ENCODE measurements at regions not wholly inside any gene's neighbourhood (a gene's known extent, or its start where the extent isn't known, plus 50 kb on each side); places are given as distances from the start of the nearest gene placed in this dataset.

GRCh38 chr4:131052646-131053045 is 1956.7 kb downstream of the C4orf33 start:
- no peak for DNase-seq
- no peak for ATAC-seq
- intact Hi-C loops (cut with DNase I, micrococcal nuclease), result no loop called here

GRCh38 chr4:131054489-131055019 is 1958.6 kb downstream of the C4orf33 start:
- ATAC-seq (no peak), DNase-seq (no peak)
- intact Hi-C loops (cut with DNase I, micrococcal nuclease), result no loop called here

GRCh38 chr4:131061734-131062133 is 1965.8 kb downstream of the C4orf33 start:
- DNase-seq (no peak), ATAC-seq (no peak)
- intact Hi-C loops (cut with DNase I, micrococcal nuclease), result no loop called here

DNA sequence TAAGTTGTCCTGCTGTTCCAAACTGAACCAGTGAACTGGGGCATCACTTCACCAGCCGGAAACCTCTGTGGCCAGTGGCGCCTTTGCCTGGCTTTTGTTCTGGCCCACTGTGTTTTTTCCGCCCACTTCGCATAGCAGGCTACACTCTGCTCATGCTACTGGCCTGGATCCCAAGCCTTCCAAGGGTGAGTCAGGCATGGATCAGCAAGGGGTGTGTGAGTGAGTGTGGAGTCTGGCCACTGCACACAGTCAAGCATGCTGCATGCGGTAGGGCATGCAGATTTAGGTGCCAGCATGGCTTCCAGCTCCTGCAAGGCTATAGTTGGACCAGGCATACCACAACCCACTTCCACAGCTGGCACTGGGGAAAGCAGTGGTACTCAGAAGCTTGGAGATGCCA is 1967.9 kb downstream of the C4orf33 start:
- DNase-seq, result no peak
- intact Hi-C loops (cut with DNase I, micrococcal nuclease), result no loop called here
- no peak for ATAC-seq

DNA sequence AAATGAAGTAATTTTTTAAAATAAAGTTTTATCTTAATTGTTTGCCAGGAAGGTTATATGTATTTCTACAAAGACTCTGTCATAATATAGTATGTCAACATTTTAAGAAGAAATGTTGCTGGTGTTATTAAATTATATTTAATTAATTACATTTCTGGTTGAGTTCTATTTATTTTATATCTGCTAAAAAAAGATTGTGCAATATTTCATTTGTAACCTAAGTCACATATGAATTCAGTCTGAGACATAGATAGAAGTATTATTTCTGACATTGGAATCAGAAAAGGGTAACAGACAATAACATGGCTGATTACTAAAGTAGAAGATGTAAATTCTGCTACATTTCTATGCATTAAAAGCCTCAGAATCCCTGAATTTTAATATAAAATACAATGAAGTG is 1985.1 kb downstream of the C4orf33 start:
- DNase-seq (no peak), ATAC-seq (no peak)
- intact Hi-C loops (cut with DNase I, micrococcal nuclease), result no loop called here

DNA sequence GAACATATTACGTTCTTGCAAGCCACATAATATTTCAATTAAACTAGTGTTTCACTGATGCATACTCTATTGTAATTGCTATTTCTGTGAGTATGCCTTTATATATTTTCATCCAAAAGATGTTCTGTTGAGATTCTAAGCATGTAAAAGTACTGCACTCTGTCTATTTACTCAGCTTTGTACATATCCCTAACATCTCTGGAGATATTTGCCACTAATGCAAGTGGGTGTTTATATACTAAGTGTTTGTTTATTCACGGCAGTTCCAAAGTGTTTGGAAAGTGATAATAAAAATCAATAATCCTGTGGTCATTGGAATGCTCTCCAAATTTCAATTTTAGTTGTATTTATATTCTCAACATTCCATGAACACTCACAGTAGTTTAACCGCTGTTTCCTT is 1989.0 kb downstream of the C4orf33 start:
- intact Hi-C loops (cut with DNase I, micrococcal nuclease), result no loop called here
- DNase-seq (no peak), ATAC-seq (no peak)

GRCh38 chr4:131091896-131092295 is 1995.9 kb downstream of the C4orf33 start:
- DNase-seq, result no peak
- ATAC-seq, result no peak
- intact Hi-C loops (cut with DNase I, micrococcal nuclease), result no loop called here

GRCh38 chr4:131093303-131093702 is 1997.4 kb downstream of the C4orf33 start:
- DNase-seq (no peak), ATAC-seq (no peak)
- intact Hi-C loops (cut with DNase I, micrococcal nuclease), result no loop called here

DNA sequence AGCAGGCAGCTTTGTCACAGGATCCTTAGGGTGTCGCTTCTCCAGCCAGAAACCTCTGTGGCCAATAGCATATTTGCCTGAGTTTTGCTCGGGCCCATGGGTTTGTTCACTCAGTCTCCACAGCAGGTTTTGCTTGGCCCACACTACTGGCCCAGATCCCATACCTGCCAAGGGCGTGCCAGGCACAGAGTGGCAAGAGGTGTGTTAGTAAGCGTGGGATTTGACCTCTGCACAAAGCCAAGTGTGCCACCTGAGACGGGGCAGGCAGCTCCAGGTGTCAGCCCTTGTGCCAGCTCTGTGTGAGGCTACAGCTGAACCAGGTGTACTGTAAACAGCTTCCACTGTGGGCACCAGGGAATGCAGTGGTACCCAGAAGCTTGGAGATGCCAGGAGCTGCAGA is 2003.0 kb downstream of the C4orf33 start:
- DNase-seq (no peak), ATAC-seq (no peak)
- intact Hi-C loops (cut with DNase I, micrococcal nuclease), result no loop called here

DNA sequence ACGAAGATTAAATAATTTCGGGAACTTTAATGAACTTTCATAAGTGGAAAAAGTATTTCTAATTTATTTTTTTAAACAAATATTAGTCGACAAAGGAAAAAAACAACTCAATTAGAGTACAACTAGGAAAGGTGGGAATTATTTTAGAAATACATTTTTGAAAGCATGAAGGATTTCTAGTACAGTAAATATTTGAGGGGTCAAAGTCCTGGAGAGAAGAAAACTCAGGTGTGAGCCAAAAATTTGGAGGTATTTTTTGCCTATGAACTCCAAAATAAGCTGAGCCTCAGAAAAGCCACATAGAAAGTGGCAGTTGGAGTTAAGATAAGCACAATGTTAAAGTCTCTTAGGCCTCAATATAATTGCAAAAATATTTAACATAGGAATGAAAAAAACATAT is 2017.3 kb downstream of the C4orf33 start:
- intact Hi-C loops (cut with DNase I, micrococcal nuclease), result no loop called here
- DNase-seq, result no peak
- no peak for ATAC-seq

DNA sequence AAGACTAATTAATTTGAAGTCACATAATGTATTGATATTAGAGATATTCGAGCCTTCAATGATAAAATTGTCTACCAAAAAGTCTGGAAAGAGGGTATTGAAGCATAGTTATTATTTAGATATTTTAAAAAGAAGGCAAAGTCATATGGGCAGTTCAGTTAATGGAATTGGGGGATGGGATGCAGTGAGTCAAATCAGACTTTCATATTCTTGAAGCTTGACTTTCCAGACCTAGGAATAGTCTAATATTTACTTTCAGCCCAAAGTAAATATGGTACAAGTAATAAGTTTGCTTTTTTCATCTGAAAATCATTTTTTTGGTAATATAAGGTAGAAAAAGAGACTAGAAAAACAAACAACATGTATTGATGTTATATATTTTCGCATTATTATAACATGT is 2017.8 kb downstream of the C4orf33 start:
- DNase-seq (no peak), ATAC-seq (no peak)
- intact Hi-C loops (cut with DNase I, micrococcal nuclease), result no loop called here

DNA sequence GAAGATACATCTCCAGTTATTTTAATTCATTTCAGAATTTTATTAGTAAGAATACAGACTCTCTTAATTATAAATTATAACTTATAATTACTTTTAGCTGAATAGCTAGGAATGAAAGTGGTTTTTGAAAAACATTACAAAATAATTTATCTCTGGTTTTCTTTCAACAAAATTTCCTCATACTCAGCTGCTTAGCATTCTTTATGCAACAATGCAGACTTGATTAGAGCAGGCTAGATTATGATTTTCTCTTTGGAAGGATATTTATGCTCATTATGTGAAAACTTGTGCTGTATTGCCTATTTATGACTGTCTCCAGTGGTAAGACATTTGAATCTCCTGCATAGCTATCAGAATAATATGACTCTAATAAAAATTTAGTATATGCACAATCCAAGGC is 2023.7 kb downstream of the C4orf33 start:
- DNase-seq (no peak), ATAC-seq (no peak)
- intact Hi-C loops (cut with DNase I, micrococcal nuclease), result no loop called here

DNA sequence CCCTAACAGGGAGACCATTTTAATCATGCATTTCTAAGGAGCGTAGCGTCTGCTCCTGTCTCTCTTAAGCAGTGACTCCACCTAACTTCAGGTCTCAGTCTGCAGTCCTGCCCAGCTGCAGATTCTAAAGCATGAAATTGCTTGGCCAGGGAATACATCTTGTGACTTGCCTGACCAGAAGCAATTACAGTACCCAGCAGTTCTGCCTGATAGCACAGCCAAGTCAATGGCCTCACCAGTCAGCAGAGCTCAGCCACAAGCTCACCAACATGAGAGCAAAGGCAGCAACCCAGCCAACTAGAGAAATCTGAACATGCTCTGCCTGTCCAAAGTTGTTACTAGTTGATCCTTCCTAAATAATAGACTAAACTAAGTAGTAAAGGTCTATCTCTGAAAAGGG is 2011.9 kb upstream of the PCDH10 start:
- intact Hi-C loops (cut with DNase I, micrococcal nuclease), result no loop called here
- ATAC-seq (no peak), DNase-seq (no peak)

GRCh38 chr4:131159261-131159660 is 1989.8 kb upstream of the PCDH10 start:
- intact Hi-C loops (cut with DNase I, micrococcal nuclease), result no loop called here
- DNase-seq (no peak), ATAC-seq (no peak)

GRCh38 chr4:131192318-131192717 is 1956.8 kb upstream of the PCDH10 start:
- no peak for DNase-seq
- intact Hi-C loops (cut with DNase I, micrococcal nuclease), result no loop called here
- no peak for ATAC-seq

GRCh38 chr4:131207589-131207988 is 1941.5 kb upstream of the PCDH10 start:
- intact Hi-C loops (cut with DNase I, micrococcal nuclease), result no loop called here
- DNase-seq, result no peak
- ATAC-seq, result no peak

- no peak for ATAC-seq
- no peak for DNase-seq
- intact Hi-C loops (cut with DNase I, micrococcal nuclease), result no loop called here
Observed at GRCh38 chr4:131248314-131248713, 1900.8 kb upstream of the PCDH10 start.

DNA sequence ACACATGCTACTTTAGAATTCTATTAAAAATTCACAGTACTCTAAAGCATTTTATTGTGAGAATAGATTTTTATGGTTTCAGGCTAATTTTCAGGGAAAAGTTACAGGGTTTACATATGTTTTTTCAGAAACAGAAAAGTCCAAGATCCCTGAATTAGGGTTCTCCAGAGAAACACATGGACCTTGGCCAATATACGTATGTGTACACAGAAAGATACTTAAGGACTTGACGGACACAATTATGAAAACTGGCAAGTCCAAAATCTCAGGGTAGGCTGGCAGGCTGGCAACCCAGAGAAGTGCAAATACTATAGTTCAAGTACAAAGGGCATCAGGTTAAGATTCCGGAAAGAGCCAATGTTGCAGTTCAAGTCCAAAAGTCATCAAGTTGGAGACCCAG is 1897.8 kb upstream of the PCDH10 start:
- DNase-seq (no peak), ATAC-seq (no peak)
- intact Hi-C loops (cut with DNase I, micrococcal nuclease), result no loop called here

DNA sequence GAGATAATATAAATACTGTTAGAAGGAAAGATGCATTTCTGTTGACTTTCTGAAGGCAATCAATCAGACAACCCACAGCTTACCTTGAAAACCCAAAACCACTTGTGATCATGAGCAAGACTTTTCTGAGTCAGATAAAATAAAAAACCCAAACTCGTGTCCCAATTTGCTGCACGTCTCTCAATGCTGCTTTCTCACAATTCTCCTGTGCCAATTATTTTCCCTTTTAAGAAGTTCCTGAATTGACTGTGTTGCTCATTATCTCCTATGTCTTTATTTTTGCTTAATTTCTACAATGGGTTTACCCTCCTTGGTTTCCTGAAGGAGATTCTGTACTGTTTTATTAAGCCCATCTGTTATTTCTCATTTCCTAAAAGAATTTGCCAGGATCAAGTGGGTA is 1891.9 kb upstream of the PCDH10 start:
- ATAC-seq (no peak), DNase-seq (no peak)
- intact Hi-C loops (cut with DNase I, micrococcal nuclease), result no loop called here

GRCh38 chr4:131258361-131258760 is 1890.7 kb upstream of the PCDH10 start:
- DNase-seq (no peak), ATAC-seq (no peak)
- intact Hi-C loops (cut with DNase I, micrococcal nuclease), result no loop called here

DNA sequence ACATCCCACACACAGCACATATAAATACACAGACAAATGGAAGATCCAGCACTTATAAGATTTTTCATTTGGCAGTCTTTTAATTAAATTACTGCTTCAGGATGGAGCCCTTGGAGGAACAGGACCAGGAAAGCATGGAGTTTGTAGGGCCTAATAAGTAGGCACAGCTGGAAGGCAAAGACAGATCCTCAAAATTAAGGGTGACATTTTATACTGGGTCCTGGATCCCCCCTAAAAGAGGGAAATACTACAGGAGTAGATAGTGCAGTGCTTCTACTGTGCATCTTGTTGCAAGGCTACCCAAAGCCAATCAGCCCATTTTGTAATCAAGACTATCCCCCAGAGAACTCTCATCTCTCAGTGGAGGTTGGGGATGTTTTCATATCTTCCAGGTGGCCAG is 1860.7 kb upstream of the PCDH10 start:
- intact Hi-C loops (cut with DNase I, micrococcal nuclease), result no loop called here
- DNase-seq (no peak), ATAC-seq (no peak)

DNA sequence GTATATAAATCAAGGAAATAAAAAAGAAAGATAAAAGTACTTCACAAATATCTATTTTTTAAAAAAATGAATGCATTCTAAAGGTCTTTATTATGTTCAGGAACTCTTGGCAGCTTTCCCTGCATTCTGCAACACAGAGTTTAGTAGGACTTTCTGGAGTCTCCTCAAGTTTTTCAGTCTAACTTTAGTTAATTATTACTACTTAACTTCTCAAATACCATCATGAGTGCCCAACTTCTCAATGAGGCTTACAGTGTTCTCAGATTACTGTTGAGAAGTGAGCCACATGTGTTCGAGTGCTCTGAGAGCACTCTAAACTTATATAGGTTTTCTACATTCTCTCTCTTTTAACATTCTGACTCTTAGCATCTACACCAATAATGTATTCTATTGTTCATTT is 1852.9 kb upstream of the PCDH10 start:
- intact Hi-C loops (cut with DNase I, micrococcal nuclease), result no loop called here
- ATAC-seq (no peak), DNase-seq (no peak)

Measured in left colon (tissue), 2 donors.